ENCODE measurements at regions not wholly inside any gene's neighbourhood (a gene's known extent, or its start where the extent isn't known, plus 50 kb on each side); places are given as distances from the start of the nearest gene placed in this dataset.
A peak's percentile ranks its signal among the peaks of the same experiment; 100 is the strongest.

GRCh38 chr5:77144837-77145139 is 57.7 kb upstream of the ZBED3 start:
- Histone ChIP-seq H3K27me3 (no peaks in the 10 kb centered on the region), H3K36me3 (replicated peaks; ENCODE audit: insufficient read depth, low read depth) (no peaks in the 10 kb centered on the region), H3K4me1 (ENCODE audit: insufficient read depth) (no peaks in the 10 kb centered on the region), H2AFZ (no peak overlapping the region), H3K4me2 (no peak overlapping the region), H3K27ac (no peak overlapping the region), H3K9me3 (ENCODE audit: low read depth) (no peaks in the 10 kb centered on the region), H3K4me3 (no peak overlapping the region), H3K79me2 (no peaks in the 10 kb centered on the region), H4K20me1 (ENCODE audit: insufficient read depth, poor library complexity, severe bottlenecking) (no peaks in the 10 kb centered on the region), H3K9me2 (replicated peaks; ENCODE audit: insufficient read depth) (no peaks in the 10 kb centered on the region)
- 93% methylated on average over 1 of the region's 1 CpG for WGBS (ENCODE audit: low lambda C conversion rate, missing lambda C conversion rate)
- TF ChIP-seq EZH2 (IDR thresholded peaks at IDR 0.05; ENCODE audit: borderline replicate concordance) (no peak), CTCF (IDR thresholded peaks at IDR 0.05; ENCODE audit: poor library complexity) (no peak), EZH2phosphoT487 (IDR thresholded peaks at IDR 0.05; ENCODE audit: low read depth, severe bottlenecking, unreplicated experiment) (no peak)
- DNase-seq (ENCODE audit: low spot score): no peak

- Histone ChIP-seq H4K20me1 (ENCODE audit: insufficient read depth, poor library complexity, severe bottlenecking) (no peaks in the 10 kb centered on the region), H3K4me2 (no peak overlapping the region)
Observed at GRCh38 chr5:77143998-77144836, 57.1 kb upstream of the ZBED3 start.

GRCh38 chr5:77140350-77140749 is 53.3 kb upstream of the ZBED3 start:
- no peaks in the 10 kb centered on the region for H3K9me3 ChIP-seq (ENCODE audit: low read depth)
- TF ChIP-seq CTCF (IDR thresholded peaks at IDR 0.05; ENCODE audit: poor library complexity) (no peak), EZH2 (IDR thresholded peaks at IDR 0.05; ENCODE audit: borderline replicate concordance) (no peak), EZH2phosphoT487 (IDR thresholded peaks at IDR 0.05; ENCODE audit: low read depth, severe bottlenecking, unreplicated experiment) (no peak)
- no peaks in the 10 kb centered on the region for H3K27me3 ChIP-seq
- H3K9me2 ChIP-seq (replicated peaks; ENCODE audit: insufficient read depth): no peaks in the 10 kb centered on the region
- no peak overlapping the region for H3K4me3 ChIP-seq
- no peak for DNase-seq (ENCODE audit: low spot score)
- H3K27ac ChIP-seq: no peak overlapping the region
- H3K4me2 ChIP-seq: no peak overlapping the region
- H3K79me2 ChIP-seq: no peaks in the 10 kb centered on the region
- H2AFZ ChIP-seq: no peak overlapping the region
- no peaks in the 10 kb centered on the region for H4K20me1 ChIP-seq (ENCODE audit: insufficient read depth, poor library complexity, severe bottlenecking)
- H3K36me3 ChIP-seq (replicated peaks; ENCODE audit: insufficient read depth, low read depth): no peaks in the 10 kb centered on the region
- H3K4me1 ChIP-seq (ENCODE audit: insufficient read depth): no peaks in the 10 kb centered on the region

More at GRCh38 chr5:77143998-77144836, 57.1 kb upstream of the ZBED3 start:
- TF ChIP-seq EZH2phosphoT487 (IDR thresholded peaks at IDR 0.05; ENCODE audit: low read depth, severe bottlenecking, unreplicated experiment) (no peak), EZH2 (IDR thresholded peaks at IDR 0.05; ENCODE audit: borderline replicate concordance) (no peak), CTCF (IDR thresholded peaks at IDR 0.05; ENCODE audit: poor library complexity) (peak; percentile 90)
- Histone ChIP-seq H2AFZ (no peak overlapping the region), H3K9me2 (replicated peaks; ENCODE audit: insufficient read depth) (no peaks in the 10 kb centered on the region), H3K27ac (no peak overlapping the region), H3K4me1 (ENCODE audit: insufficient read depth) (no peaks in the 10 kb centered on the region), H3K36me3 (replicated peaks; ENCODE audit: insufficient read depth, low read depth) (no peaks in the 10 kb centered on the region), H3K4me3 (no peak overlapping the region), H3K79me2 (no peaks in the 10 kb centered on the region), H3K9me3 (ENCODE audit: low read depth) (no peaks in the 10 kb centered on the region), H3K27me3 (no peaks in the 10 kb centered on the region)
- DNase-seq (ENCODE audit: low spot score): peak; percentile 88
- WGBS (ENCODE audit: low lambda C conversion rate, missing lambda C conversion rate): 50% methylated on average over 14 of the region's 14 CpGs
